Stomach (tissue), 4 donors: ENCODE measurements at regions not wholly inside any gene's neighbourhood (a gene's known extent, or its start where the extent isn't known, plus 50 kb on each side); places are given as distances from the start of the nearest gene placed in this dataset.

ENCODE experiments used
- EP300 ChIP-seq: sonication (generic); formaldehyde crosslinking; IDR thresholded peaks from one replicate; pipeline ENCODE4 v1.6.1; 2017; ENCODE audit warnings: antibody characterized with exemption
- TF ChIP-seq, protein P1 (sequence below), 7 experiments: fragments of 450-650 bp in 4 of 7; fragments of 200-600 bp in 3 of 7; sonication (generic) in 3 of 7; IDR thresholded peaks; one replicate each; pipeline ENCODE4 v1.5.1; 2016 to 2019; ENCODE audit warnings: antibody characterized with exemption in 7 of 7, control low read depth in 2 of 7, mild to moderate bottlenecking in 1 of 7

DNA sequence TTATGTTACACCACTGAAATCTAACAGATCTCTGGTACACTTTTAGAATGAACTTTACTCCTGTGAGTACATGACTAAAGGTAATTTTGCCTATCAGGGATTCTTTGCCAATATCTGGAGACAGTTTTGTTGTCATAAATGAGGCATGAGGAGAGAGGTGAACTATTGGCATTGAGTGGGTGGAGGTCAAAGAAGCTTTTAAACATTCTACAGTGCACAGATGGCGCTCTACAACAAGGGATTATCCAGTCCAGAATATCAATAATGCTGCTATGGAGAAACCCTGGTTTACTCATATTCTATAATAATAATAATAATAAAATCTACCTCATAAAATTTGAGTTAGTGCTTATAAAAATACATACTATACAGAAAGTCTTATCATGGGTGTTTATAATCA lies 702.3 kb downstream of the SI start:
- TF ChIP-seq EP300 = no peak
- TF ChIP-seq, protein P1, sequence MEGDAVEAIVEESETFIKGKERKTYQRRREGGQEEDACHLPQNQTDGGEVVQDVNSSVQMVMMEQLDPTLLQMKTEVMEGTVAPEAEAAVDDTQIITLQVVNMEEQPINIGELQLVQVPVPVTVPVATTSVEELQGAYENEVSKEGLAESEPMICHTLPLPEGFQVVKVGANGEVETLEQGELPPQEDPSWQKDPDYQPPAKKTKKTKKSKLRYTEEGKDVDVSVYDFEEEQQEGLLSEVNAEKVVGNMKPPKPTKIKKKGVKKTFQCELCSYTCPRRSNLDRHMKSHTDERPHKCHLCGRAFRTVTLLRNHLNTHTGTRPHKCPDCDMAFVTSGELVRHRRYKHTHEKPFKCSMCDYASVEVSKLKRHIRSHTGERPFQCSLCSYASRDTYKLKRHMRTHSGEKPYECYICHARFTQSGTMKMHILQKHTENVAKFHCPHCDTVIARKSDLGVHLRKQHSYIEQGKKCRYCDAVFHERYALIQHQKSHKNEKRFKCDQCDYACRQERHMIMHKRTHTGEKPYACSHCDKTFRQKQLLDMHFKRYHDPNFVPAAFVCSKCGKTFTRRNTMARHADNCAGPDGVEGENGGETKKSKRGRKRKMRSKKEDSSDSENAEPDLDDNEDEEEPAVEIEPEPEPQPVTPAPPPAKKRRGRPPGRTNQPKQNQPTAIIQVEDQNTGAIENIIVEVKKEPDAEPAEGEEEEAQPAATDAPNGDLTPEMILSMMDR (IDR thresholded peaks at IDR 0.05) = no peak
